Fibroblast of mammary gland (primary cell): ENCODE measurements at regions not wholly inside any gene's neighbourhood (a gene's known extent, or its start where the extent isn't known, plus 50 kb on each side); places are given as distances from the start of the nearest gene placed in this dataset.

Experiments
- DNase-seq: peaks from one replicate; pipeline ENCODE4 v3.0.0-alpha.2; 2010; ENCODE audit warnings: low read depth
- H3K4me3 ChIP-seq: 2 replicates; pipeline ENCODE4 v1.5.1; 2011; ENCODE audit warnings: low read depth, mild to moderate bottlenecking, low read length, moderate library complexity; ENCODE audit not compliant: control insufficient read depth
- CTCF ChIP-seq: conservative IDR thresholded peaks from 2 replicates; pipeline ENCODE4 v1.5.1; 2011; ENCODE audit warnings: low read depth, low read length, inconsistent platforms; ENCODE audit not compliant: control insufficient read depth, insufficient read depth

- H3K4me3 ChIP-seq: no peak overlapping the region
- TF ChIP-seq CTCF: no peak
- no peak for DNase-seq
Observed at GRCh38 chr20:57104113-57104512, 162.3 kb downstream of the BMP7 start.

- no peak for TF ChIP-seq CTCF
- no peak overlapping the region for H3K4me3 ChIP-seq
- no peak for DNase-seq
Observed at GRCh38 chr20:57104651-57105204, 161.7 kb downstream of the BMP7 start.

GRCh38 chr20:57106030-57106682 is 160.3 kb downstream of the BMP7 start:
- H3K4me3 ChIP-seq: no peak overlapping the region
- no peak for TF ChIP-seq CTCF
- no peak for DNase-seq

GRCh38 chr20:57106692-57107091 is 159.7 kb downstream of the BMP7 start:
- TF ChIP-seq CTCF: no peak
- no peak overlapping the region for H3K4me3 ChIP-seq
- DNase-seq: no peak

- TF ChIP-seq CTCF: no peak
- DNase-seq: no peak
- no peak overlapping the region for H3K4me3 ChIP-seq
Observed at GRCh38 chr20:57107208-57107607, 159.2 kb downstream of the BMP7 start.

- H3K4me3 ChIP-seq: no peak overlapping the region
- DNase-seq: no peak
Observed at GRCh38 chr20:57108218-57108617, 158.2 kb downstream of the BMP7 start.

More at GRCh38 chr20:57108218-57108617, 158.2 kb downstream of the BMP7 start:
- no peak for TF ChIP-seq CTCF
